Fibroblast of peridontal ligament (primary cell): ENCODE measurements at regions not wholly inside any gene's neighbourhood (a gene's known extent, or its start where the extent isn't known, plus 50 kb on each side); places are given as distances from the start of the nearest gene placed in this dataset.

Experiments used
- DNase-seq: peaks from one replicate; pipeline ENCODE4 v3.0.0-alpha.2; 2010; ENCODE audit errors: extremely low read depth

- DNase-seq, result no peak
These were observed 260.8 kb upstream of the RRP15 start for GRCh38 chr1:218024211-218024720.

- DNase-seq, result peak; percentile 6
These were observed 259.6 kb upstream of the RRP15 start for GRCh38 chr1:218025454-218025853.

- DNase-seq, result no peak
These were observed 257.9 kb upstream of the RRP15 start for GRCh38 chr1:218027152-218027551.

- no peak for DNase-seq
These were observed 254.2 kb upstream of the RRP15 start for GRCh38 chr1:218030846-218031245.

GRCh38 chr1:218031901-218032300, 253.2 kb upstream of the RRP15 start:
- DNase-seq, result peak; percentile 2

- no peak for DNase-seq
These were observed 250.6 kb upstream of the RRP15 start for GRCh38 chr1:218034468-218034867.

- no peak for DNase-seq
These were observed 236.2 kb upstream of the RRP15 start for GRCh38 chr1:218048828-218049420.

- no peak for DNase-seq
These were observed 235.5 kb upstream of the RRP15 start for GRCh38 chr1:218049641-218050040.

- no peak for DNase-seq
These were observed 226.4 kb upstream of the RRP15 start for GRCh38 chr1:218058730-218059129.

GRCh38 chr1:218064426-218064825, 220.7 kb upstream of the RRP15 start:
- no peak for DNase-seq

GRCh38 chr1:218066332-218066731, 218.8 kb upstream of the RRP15 start:
- no peak for DNase-seq

GRCh38 chr1:218068241-218068640, 216.9 kb upstream of the RRP15 start:
- DNase-seq, result no peak

- no peak for DNase-seq
These were observed 215.9 kb upstream of the RRP15 start for GRCh38 chr1:218069180-218069579.

- DNase-seq, result no peak
These were observed 212.0 kb upstream of the RRP15 start for GRCh38 chr1:218073062-218073461.

- DNase-seq, result no peak
These were observed 206.2 kb upstream of the RRP15 start for GRCh38 chr1:218078916-218079315.

- DNase-seq, result no peak
These were observed 205.7 kb upstream of the RRP15 start for GRCh38 chr1:218079347-218079746.

- DNase-seq, result no peak
These were observed 205.3 kb upstream of the RRP15 start for GRCh38 chr1:218079820-218080219.

GRCh38 chr1:218080863-218081262, 204.2 kb upstream of the RRP15 start:
- no peak for DNase-seq

- DNase-seq, result no peak
These were observed 203.7 kb upstream of the RRP15 start for GRCh38 chr1:218081358-218081757.

GRCh38 chr1:218090459-218090858, 194.6 kb upstream of the RRP15 start:
- no peak for DNase-seq

GRCh38 chr1:218101409-218101808, 183.7 kb upstream of the RRP15 start:
- DNase-seq, result no peak

GRCh38 chr1:218108034-218108433, 177.1 kb upstream of the RRP15 start:
- no peak for DNase-seq

- no peak for DNase-seq
These were observed 172.2 kb upstream of the RRP15 start for GRCh38 chr1:218112862-218113261.

GRCh38 chr1:218123968-218124367, 161.1 kb upstream of the RRP15 start:
- DNase-seq, result no peak
